PC-9 (cell line): ENCODE measurements at regions not wholly inside any gene's neighbourhood (a gene's known extent, or its start where the extent isn't known, plus 50 kb on each side); places are given as distances from the start of the nearest gene placed in this dataset.

Source experiments
- BruUV-seq: library from RNA; stranded (reverse); fragments of 400-500 nt; replicated peaks from 2 replicates; lab custom pipeline; 2021; lab: Mats Ljungman, UMichigan
- CTCF ChIA-PET: fragments of 300-600 bp; sonication (Branson Sonifier 250); formaldehyde crosslinking; loops from one replicate; lab custom pipeline; 2022; ENCODE audit warnings: antibody characterized with exemption; lab: Charles Lee
- POLR2A ChIA-PET: fragments of 300-600 bp; sonication (Branson Sonifier 250); formaldehyde crosslinking; loops from one replicate; lab custom pipeline; 2022; ENCODE audit warnings: antibody characterized with exemption; ENCODE audit not compliant: unreplicated experiment; lab: Charles Lee
- DNase-seq, 2 experiments: peaks; one replicate each; pipeline versions ENCODE4 v3.0.0 to v3.0.0-alpha.2; 2015 to 2022; ENCODE audit warnings: mixed read lengths in 1 of 2
- H2AFZ ChIP-seq: fragments of 200-600 bp; sonication (generic); 2 replicates; pipeline ENCODE4 v1.8.1; 2017; ENCODE audit warnings: antibody characterized with exemption
- H3F3A ChIP-seq: fragments of 200-600 bp; sonication (generic); 2 replicates; pipeline ENCODE4 v1.8.1; 2017; ENCODE audit warnings: antibody characterized with exemption, mild to moderate bottlenecking, low read depth; ENCODE audit not compliant: insufficient read depth
- H3K27ac ChIP-seq: fragments of 200-600 bp; sonication (generic); 2 replicates; pipeline ENCODE4 v1.6.1; 2016; ENCODE audit warnings: mixed run types
- H3K27me3 ChIP-seq: fragments of 200-600 bp; sonication (generic); 2 replicates; pipeline ENCODE4 v1.6.1; 2016; ENCODE audit warnings: low read depth, mixed run types; ENCODE audit not compliant: insufficient read depth
- H3K36me3 ChIP-seq: fragments of 200-600 bp; sonication (generic); 2 replicates; pipeline ENCODE4 v1.6.1; 2016; ENCODE audit warnings: low read depth, mixed run types
- H3K4me1 ChIP-seq: fragments of 200-600 bp; sonication (generic); replicated peaks from 2 replicates; pipeline ENCODE4 v1.6.1; 2016; ENCODE audit warnings: mixed run types; ENCODE audit not compliant: insufficient read depth
- H3K4me2 ChIP-seq: fragments of 200-600 bp; sonication (generic); 2 replicates; pipeline ENCODE4 v1.6.1; 2017; ENCODE audit warnings: mixed run types
- H3K4me3 ChIP-seq: fragments of 200-600 bp; sonication (generic); 2 replicates; pipeline ENCODE4 v1.6.1; 2016; ENCODE audit warnings: mixed run types
- H3K79me2 ChIP-seq: fragments of 200-600 bp; sonication (generic); 2 replicates; pipeline ENCODE4 v1.6.1; 2017; ENCODE audit warnings: low read depth, mixed run types
- H3K9me2 ChIP-seq: fragments of 200-600 bp; sonication (generic); 2 replicates; pipeline ENCODE4 v1.8.1; 2017; ENCODE audit warnings: mild to moderate bottlenecking; ENCODE audit not compliant: insufficient read depth
- H3K9me3 ChIP-seq: fragments of 200-600 bp; sonication (generic); 2 replicates; pipeline ENCODE4 v1.8.1; 2016; ENCODE audit warnings: low read depth; ENCODE audit not compliant: insufficient read depth
- H4K20me1 ChIP-seq: fragments of 200-600 bp; sonication (generic); 2 replicates; pipeline ENCODE4 v1.8.1; 2017; ENCODE audit not compliant: insufficient read depth
- CTCF ChIP-seq: fragments of 200-600 bp; sonication (generic); conservative IDR thresholded peaks from 2 replicates; pipeline ENCODE4 v1.6.1; 2017; ENCODE audit warnings: mixed run types, antibody characterized with exemption, mild to moderate bottlenecking, moderate library complexity
- EZH2 ChIP-seq: fragments of 200-600 bp; sonication (generic); IDR thresholded peaks from 2 replicates; pipeline ENCODE4 v1.8.0; 2017; ENCODE audit warnings: antibody characterized with exemption, low read depth
- intact Hi-C: fragments of 100-400 bp; cut with micrococcal nuclease; formaldehyde crosslinking; loops from one replicate; pipeline ENCODE4 v1.10.0; 2022; ENCODE audit not compliant: unreplicated experiment

- H4K20me1 ChIP-seq = no peaks in the 10 kb centered on the region
- ChIA-PET CTCF (no interaction called here), POLR2A (no interaction called here)
- no peak for DNase-seq
- no peaks in the 10 kb centered on the region for H3K27me3 ChIP-seq
- H3K4me3 ChIP-seq = no peak overlapping the region
- no peaks in the 10 kb centered on the region; the same call in 1 of the 2 replicates for H3K9me3 ChIP-seq
- no TSS peak for BruUV-seq
- no peak overlapping the region for H3K4me2 ChIP-seq
- no peaks in the 10 kb centered on the region; the same call in 1 of the 2 replicates for H3K9me2 ChIP-seq
- TF ChIP-seq CTCF (no peak), EZH2 (no peak)
- no peaks in the 10 kb centered on the region for H3F3A ChIP-seq
- no peaks in the 10 kb centered on the region for H3K36me3 ChIP-seq
- H3K79me2 ChIP-seq = no peaks in the 10 kb centered on the region
- no peak overlapping the region for H3K27ac ChIP-seq
- intact Hi-C loops = no loop called here
- peaks cover 3% of the 10 kb centered on the region for H3K4me1 ChIP-seq
- H2AFZ ChIP-seq = no peak overlapping the region
These were observed 431.0 kb upstream of the SLC30A5 start for GRCh38 chr5:68662804-68663307.

- TF ChIP-seq CTCF = no peak
- TF ChIP-seq EZH2 = no peak
- H3K27me3 ChIP-seq = no peaks in the 10 kb centered on the region
- no peaks in the 10 kb centered on the region for H3K4me1 ChIP-seq
- H4K20me1 ChIP-seq = no peaks in the 10 kb centered on the region
- no peaks in the 10 kb centered on the region for H3K79me2 ChIP-seq
- no peaks in the 10 kb centered on the region for H3K9me2 ChIP-seq
- H3K27ac ChIP-seq = no peak overlapping the region
- no peaks in the 10 kb centered on the region for H3K9me3 ChIP-seq
- intact Hi-C loops = no loop called here
- H3K4me2 ChIP-seq = no peak overlapping the region
- no peaks in the 10 kb centered on the region for H3F3A ChIP-seq
- CTCF ChIA-PET = no interaction called here
- DNase-seq = no peak
- no TSS peak for BruUV-seq
- no peak overlapping the region for H3K4me3 ChIP-seq
- POLR2A ChIA-PET = no interaction called here
- no peaks in the 10 kb centered on the region for H3K36me3 ChIP-seq
- no peak overlapping the region for H2AFZ ChIP-seq
These were observed 423.8 kb upstream of the SLC30A5 start for GRCh38 chr5:68669864-68670575.

GRCh38 chr5:68673106-68673822 lies 420.6 kb upstream of the SLC30A5 start:
- DNase-seq = no peak
- H3K27ac ChIP-seq = no peak overlapping the region
- H3K4me1 ChIP-seq = no peaks in the 10 kb centered on the region
- TF ChIP-seq EZH2 (no peak), CTCF (no peak)
- H3K36me3 ChIP-seq = no peaks in the 10 kb centered on the region
- intact Hi-C loops = no loop called here
- H3K4me2 ChIP-seq = no peak overlapping the region
- ChIA-PET POLR2A (no interaction called here), CTCF (no interaction called here)
- no peaks in the 10 kb centered on the region for H4K20me1 ChIP-seq
- H3K27me3 ChIP-seq = no peaks in the 10 kb centered on the region
- no peaks in the 10 kb centered on the region for H3K79me2 ChIP-seq
- H3K4me3 ChIP-seq = no peak overlapping the region
- H3F3A ChIP-seq = no peaks in the 10 kb centered on the region
- BruUV-seq = no TSS peak
- H3K9me3 ChIP-seq = no peaks in the 10 kb centered on the region
- H2AFZ ChIP-seq = no peak overlapping the region
- H3K9me2 ChIP-seq = no peaks in the 10 kb centered on the region
